GM18498 (cell line): ENCODE measurements at regions not wholly inside any gene's neighbourhood (a gene's known extent, or its start where the extent isn't known, plus 50 kb on each side); places are given as distances from the start of the nearest gene placed in this dataset.
"Not testable (repeated sequence)": the region's sequence is repeated elsewhere in the genome, so short reads cannot be mapped to it uniquely, and the experiment has no call there.

Experiments used
- ATAC-seq: cut with Tn5 transposase; IDR thresholded peaks from one replicate; pipeline ENCODE4 v1.9.1; 2021; ENCODE audit warnings: mild to moderate bottlenecking, moderate library complexity; ENCODE audit not compliant: unreplicated experiment

DNA sequence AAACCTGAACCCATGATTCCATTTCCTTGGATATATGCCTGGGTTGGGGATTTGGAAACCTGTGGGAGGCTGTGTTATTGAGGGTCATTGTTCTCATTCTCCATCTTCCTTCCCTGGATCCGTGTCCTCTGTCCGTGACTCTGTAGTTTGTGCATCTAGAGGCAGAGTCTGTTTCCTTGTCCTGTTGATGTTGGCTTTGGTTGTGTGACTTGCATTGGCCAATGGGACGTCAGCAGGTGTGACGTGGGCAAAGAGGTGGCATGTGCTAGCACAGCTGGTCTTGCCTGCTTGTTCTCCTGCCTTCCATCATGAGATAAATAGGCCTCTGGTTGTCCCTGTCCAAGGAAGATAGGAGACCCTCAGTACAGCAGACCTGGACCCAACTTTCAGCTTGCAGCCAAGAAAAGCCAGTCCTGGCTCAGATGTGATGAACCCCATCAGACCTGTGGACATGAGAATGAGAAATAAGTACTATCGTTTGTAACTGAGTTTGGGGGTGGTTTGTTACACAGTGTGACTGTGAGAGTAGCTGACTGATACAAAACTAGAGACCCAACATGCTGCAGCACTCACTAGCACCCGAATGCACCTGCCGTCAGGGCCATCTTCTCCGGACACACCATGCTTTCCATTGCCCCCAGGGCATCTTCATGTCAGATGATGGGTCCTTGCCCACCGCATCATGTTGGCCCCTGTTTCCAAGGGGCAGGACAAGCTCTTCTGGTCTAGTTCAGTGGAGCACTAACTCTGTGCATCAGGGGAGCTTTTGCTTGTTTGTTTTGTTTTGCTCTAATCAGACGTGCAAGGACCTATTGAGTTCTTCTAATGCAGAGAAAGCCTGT, 195.3 kb upstream of the SULF2 start:
- ATAC-seq = no peak

DNA sequence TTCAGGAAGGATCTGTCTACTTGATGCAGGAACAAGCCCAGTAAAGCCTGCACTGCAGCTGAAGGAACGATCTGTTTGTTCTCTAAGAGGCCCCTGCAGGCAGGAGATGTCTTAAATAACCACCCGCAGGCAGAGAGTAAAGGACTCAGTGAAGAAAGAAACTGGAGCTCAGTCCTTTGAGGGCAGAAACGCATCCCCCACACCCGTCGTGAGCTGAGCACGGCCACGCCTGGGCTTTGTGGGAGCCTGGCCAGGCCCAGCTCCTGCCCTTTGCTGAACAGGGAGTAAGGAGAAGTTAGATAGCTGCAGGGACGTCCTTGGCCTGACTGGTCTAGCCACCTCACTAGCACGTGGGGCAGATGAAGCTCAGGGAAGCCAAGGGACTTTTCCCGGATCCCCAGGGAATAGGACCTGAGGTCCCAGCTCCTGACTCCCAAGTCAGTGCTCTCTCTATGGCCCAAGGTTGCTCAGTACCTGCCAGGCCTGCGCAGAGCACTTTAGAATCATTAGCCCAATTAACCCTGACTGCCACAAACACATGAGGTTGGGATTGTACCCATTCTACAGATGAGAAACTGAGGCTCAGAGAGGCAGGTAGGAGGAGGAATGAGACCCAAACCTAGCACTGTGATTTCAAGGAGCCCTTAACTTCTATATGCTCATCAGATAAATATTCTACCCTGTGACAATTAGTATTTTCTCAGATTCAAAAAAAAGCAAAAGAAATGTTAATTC, 194.2 kb upstream of the SULF2 start:
- not testable (repeated sequence) for ATAC-seq

GRCh38 chr20:47978428-47979120, 193.3 kb upstream of the SULF2 start:
- not testable (repeated sequence) for ATAC-seq

- not testable (repeated sequence) for ATAC-seq
These were observed 192.5 kb upstream of the SULF2 start for GRCh38 chr20:47977789-47978252.

- not testable (repeated sequence) for ATAC-seq
These were observed 191.9 kb upstream of the SULF2 start for GRCh38 chr20:47977017-47977788.

GRCh38 chr20:47974234-47974878, 189.1 kb upstream of the SULF2 start:
- no peak for ATAC-seq

GRCh38 chr20:47973519-47974233, 188.4 kb upstream of the SULF2 start:
- ATAC-seq = no peak

DNA sequence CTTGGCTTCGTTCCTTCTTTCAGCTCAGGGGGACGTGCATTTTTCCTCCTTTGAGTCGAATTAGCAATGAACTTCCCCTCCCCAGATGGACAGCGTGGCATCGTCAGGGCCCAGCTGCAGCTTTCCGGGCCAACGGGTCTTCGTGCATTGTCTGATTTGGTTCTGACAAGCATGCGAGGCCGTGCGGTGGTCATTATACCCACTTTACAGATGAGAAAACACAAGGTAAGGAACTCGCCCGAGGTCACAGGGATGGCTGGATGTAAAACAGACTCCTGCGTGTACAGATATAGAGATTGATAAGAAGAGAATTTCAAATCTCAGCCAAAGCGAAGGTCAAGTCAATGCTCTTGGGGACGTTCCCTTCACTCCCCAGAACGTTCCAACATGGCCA, 187.6 kb upstream of the SULF2 start:
- no peak for ATAC-seq

DNA sequence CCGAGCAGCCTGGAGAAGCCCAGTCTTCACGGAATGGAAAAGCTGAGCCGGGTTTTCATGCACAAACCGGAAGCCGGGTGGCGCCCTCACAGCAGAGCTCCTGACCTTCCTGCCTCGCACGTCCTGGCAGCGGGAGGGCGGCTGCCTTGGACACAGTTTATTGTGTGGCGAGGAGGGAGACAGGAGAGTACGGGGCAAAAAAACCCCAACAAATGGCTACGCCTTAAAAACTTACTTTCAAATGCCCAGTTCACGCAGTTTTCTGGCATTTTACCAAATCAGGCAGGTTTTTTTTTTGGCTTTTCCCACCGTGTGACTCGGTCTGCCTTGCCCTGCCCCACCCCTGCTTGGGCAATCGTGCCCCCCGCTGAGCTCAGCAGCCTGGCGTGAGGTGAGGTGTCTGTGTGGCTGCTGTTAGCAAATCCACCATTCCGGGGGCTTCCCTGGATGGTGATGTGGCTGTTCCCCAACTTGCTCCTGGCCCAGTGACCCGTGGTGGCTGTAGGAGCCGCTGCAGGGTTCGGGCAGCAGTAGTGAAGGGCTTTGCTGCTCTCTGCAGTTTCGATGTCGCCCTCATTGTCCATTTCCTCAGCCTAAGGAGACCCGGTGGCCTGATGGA, 187.1 kb upstream of the SULF2 start:
- ATAC-seq = not testable (repeated sequence)

GRCh38 chr20:47971058-47971791, 185.9 kb upstream of the SULF2 start:
- no peak for ATAC-seq

- ATAC-seq = no peak
These were observed 185.1 kb upstream of the SULF2 start for GRCh38 chr20:47970282-47970903.

GRCh38 chr20:47969426-47969825, 184.1 kb upstream of the SULF2 start:
- ATAC-seq = no peak

DNA sequence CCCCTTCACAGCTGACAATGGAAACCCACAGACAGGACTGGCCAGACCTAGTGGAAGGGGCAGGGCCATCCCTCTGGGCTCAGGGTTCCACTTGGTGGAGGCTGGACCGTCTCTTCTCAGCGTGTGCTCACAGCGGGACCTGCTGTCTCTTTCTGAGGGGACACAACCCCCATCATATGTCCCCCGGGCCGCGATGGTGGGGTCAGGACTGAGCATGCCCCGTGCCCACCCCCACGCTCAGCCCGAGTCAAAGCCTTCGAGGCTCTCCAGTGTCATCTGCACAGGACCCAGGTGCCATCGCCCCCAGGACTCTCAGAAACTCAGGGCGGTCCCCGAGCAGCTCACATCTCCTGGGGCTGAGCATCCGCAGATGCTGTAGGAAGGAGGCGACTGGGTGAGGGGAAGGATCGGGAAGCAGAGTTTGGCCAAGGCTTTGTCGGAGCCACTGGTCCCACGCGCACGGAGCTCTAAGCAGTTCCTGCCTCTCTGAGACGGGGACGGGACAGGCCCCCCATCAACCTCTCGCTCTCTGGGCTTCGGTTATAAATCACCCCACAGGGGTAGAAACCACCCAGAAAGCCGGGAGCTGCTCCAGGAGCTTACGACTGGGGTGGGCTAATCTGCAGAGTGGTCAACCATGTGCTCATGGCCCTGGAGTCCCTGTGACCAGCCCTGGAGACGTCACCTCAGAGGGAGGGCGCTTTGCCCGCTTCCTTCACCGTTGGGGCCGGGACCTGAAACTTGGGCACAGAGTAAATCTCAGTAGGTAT, 183.4 kb upstream of the SULF2 start:
- ATAC-seq = no peak

GRCh38 chr20:47964149-47964548, 178.9 kb upstream of the SULF2 start:
- ATAC-seq = no peak

- ATAC-seq = no peak
These were observed 177.7 kb upstream of the SULF2 start for GRCh38 chr20:47963022-47963421.

GRCh38 chr20:47962286-47962963, 177.1 kb upstream of the SULF2 start:
- ATAC-seq = no peak
